A673 (cell line): ENCODE measurements at regions not wholly inside any gene's neighbourhood (a gene's known extent, or its start where the extent isn't known, plus 50 kb on each side); places are given as distances from the start of the nearest gene placed in this dataset.

Experiments used
- BruUV-seq: library from RNA; stranded (reverse); fragments of 400-500 nt; replicated peaks from 2 replicates; lab custom pipeline; 2021; lab: Mats Ljungman, UMichigan
- CTCF ChIA-PET: fragments of 300-600 bp; sonication (Branson Sonifier 250); formaldehyde crosslinking; loops from one replicate; lab custom pipeline; 2022; ENCODE audit warnings: antibody characterized with exemption; lab: Charles Lee
- POLR2A ChIA-PET: fragments of 300-600 bp; sonication (Branson Sonifier 250); formaldehyde crosslinking; loops from one replicate; lab custom pipeline; 2022; ENCODE audit warnings: antibody characterized with exemption; ENCODE audit not compliant: low non-redundant PET; lab: Charles Lee
- DNase-seq: peaks from one replicate; pipeline ENCODE4 v3.0.0-alpha.2; 2015; ENCODE audit warnings: low spot score
- H3K27ac ChIP-seq: fragments of 200-600 bp; sonication (generic); 2 replicates; pipeline ENCODE4 v1.5.1; 2016; ENCODE audit warnings: mixed run types, low read depth, mild to moderate bottlenecking, mixed read lengths, antibody characterized with exemption, low read length; ENCODE audit not compliant: poor library complexity, severe bottlenecking
- H3K27me3 ChIP-seq: fragments of 200-600 bp; sonication (generic); replicated peaks from 2 replicates; pipeline ENCODE4 v1.6.1; 2017; ENCODE audit warnings: mixed run types, low read depth, mild to moderate bottlenecking, mixed read lengths, antibody characterized with exemption, low read length; ENCODE audit not compliant: insufficient read depth, poor library complexity
- H3K36me3 ChIP-seq: fragments of 200-600 bp; sonication (generic); 2 replicates; pipeline ENCODE4 v1.6.1; 2016; ENCODE audit warnings: mixed run types, mild to moderate bottlenecking, mixed read lengths, antibody characterized with exemption, low read length; ENCODE audit not compliant: insufficient read depth, poor library complexity, severe bottlenecking
- H3K4me1 ChIP-seq: fragments of 200-600 bp; sonication (generic); 2 replicates; pipeline ENCODE4 v1.6.1; 2017; ENCODE audit warnings: mixed run types, mild to moderate bottlenecking, mixed read lengths, antibody characterized with exemption, low read length; ENCODE audit not compliant: insufficient read depth, poor library complexity, severe bottlenecking
- H3K4me3 ChIP-seq: fragments of 200-600 bp; sonication (generic); 2 replicates; pipeline ENCODE4 v1.5.1; 2016; ENCODE audit warnings: low read depth, mixed run types, mild to moderate bottlenecking, mixed read lengths, low read length; ENCODE audit not compliant: poor library complexity, severe bottlenecking
- H3K9me3 ChIP-seq: fragments of 200-600 bp; sonication (generic); 2 replicates; pipeline ENCODE4 v1.6.1; 2016; ENCODE audit warnings: mixed run types, low read depth, mild to moderate bottlenecking, mixed read lengths, antibody characterized with exemption, low read length; ENCODE audit not compliant: poor library complexity, severe bottlenecking
- CTCF ChIP-seq: fragments of 300-800, 200-600 bp; sonication (generic); conservative IDR thresholded peaks from 2 replicates; pipeline ENCODE4 v1.5.1; 2017; ENCODE audit warnings: low read depth, mild to moderate bottlenecking, antibody characterized with exemption, low read length, moderate library complexity, mixed read lengths
- EZH2 ChIP-seq: fragments of 200-600 bp; sonication (generic); IDR thresholded peaks from 2 replicates; pipeline ENCODE4 v1.6.1; 2017; ENCODE audit warnings: borderline replicate concordance, low read depth, mild to moderate bottlenecking, mixed read lengths, antibody characterized with exemption, low read length; ENCODE audit not compliant: poor library complexity, severe bottlenecking
- intact Hi-C: fragments of 100-400 bp; cut with micrococcal nuclease; formaldehyde crosslinking; loops from one replicate; pipeline ENCODE4 v1.10.0; 2022; ENCODE audit not compliant: unreplicated experiment

- no TSS peak for BruUV-seq
- H3K9me3 ChIP-seq, result no peaks in the 10 kb centered on the region
- TF ChIP-seq CTCF (no peak), EZH2 (no peak)
These were observed 1311.3 kb downstream of the FAM181B start for GRCh38 chr11:81422402-81422801.

GRCh38 chr11:81421251-81421860 is 1312.3 kb downstream of the FAM181B start:
- Histone ChIP-seq H3K36me3 (no peaks in the 10 kb centered on the region), H3K27me3 (no peaks in the 10 kb centered on the region), H3K27ac (no peak overlapping the region), H3K4me3 (no peak overlapping the region), H3K9me3 (no peaks in the 10 kb centered on the region), H3K4me1 (no peaks in the 10 kb centered on the region)
- ChIA-PET CTCF (no interaction called here), POLR2A (no interaction called here)
- TF ChIP-seq CTCF (no peak), EZH2 (no peak)
- intact Hi-C loops, result no loop called here
- no TSS peak for BruUV-seq
- DNase-seq, result no peak

More at GRCh38 chr11:81422402-81422801, 1311.3 kb downstream of the FAM181B start:
- ChIA-PET CTCF (interaction anchor here (0.6 kb wide), 1 partner anchor 75 kb away, joined by 3 read pairs; no protein-coding TSS in a partner anchor), POLR2A (no interaction called here)
- no peak for DNase-seq
- Histone ChIP-seq H3K4me3 (no peak overlapping the region), H3K27me3 (no peaks in the 10 kb centered on the region), H3K27ac (no peak overlapping the region), H3K36me3 (no peaks in the 10 kb centered on the region), H3K4me1 (no peaks in the 10 kb centered on the region)
- intact Hi-C loops, result no loop called here

DNA sequence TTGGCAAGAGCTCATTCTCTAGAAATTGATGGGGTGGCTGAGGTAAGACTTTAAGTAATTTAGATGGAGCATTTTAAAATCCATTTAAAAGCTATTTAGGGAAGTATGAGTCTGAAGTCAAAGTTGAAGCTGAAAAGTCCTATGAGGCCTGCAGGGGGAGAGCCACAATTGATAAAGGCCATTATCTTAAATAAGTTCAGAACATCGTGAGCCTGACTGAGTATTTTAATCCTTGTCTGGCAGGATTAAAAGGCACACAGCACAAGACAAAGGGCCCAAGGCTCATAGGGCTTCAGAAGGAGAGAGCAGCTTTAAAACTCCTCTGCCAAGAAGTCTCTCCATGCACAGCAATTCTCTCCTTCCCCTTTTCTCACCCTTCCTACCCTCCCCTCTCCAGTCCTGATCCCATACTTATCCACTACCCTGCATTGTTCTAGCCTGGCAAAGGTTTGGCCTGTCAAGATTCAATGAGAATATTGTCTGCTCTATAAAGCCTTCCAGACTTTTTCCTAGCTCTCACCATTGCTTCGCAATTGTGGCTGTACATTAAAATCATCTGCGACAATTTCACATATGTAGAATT is 1312.9 kb downstream of the FAM181B start:
- no TSS peak for BruUV-seq
- Histone ChIP-seq H3K4me3 (no peak overlapping the region), H3K9me3 (no peaks in the 10 kb centered on the region), H3K4me1 (no peaks in the 10 kb centered on the region), H3K27ac (no peak overlapping the region), H3K36me3 (no peaks in the 10 kb centered on the region), H3K27me3 (no peaks in the 10 kb centered on the region)
- intact Hi-C loops, result no loop called here
- ChIA-PET POLR2A (no interaction called here), CTCF (no interaction called here)
- peak; percentile 16 for DNase-seq
- TF ChIP-seq EZH2, result no peak
- peak; percentile 17; the same call in 1 of the 2 replicates for TF ChIP-seq CTCF
